ENCODE measurements at regions not wholly inside any gene's neighbourhood (a gene's known extent, or its start where the extent isn't known, plus 50 kb on each side); places are given as distances from the start of the nearest gene placed in this dataset.
A peak's percentile ranks its signal among the peaks of the same experiment; 100 is the strongest.
"Not testable (repeated sequence)": the region's sequence is repeated elsewhere in the genome, so short reads cannot be mapped to it uniquely, and the experiment has no call there.

DNA sequence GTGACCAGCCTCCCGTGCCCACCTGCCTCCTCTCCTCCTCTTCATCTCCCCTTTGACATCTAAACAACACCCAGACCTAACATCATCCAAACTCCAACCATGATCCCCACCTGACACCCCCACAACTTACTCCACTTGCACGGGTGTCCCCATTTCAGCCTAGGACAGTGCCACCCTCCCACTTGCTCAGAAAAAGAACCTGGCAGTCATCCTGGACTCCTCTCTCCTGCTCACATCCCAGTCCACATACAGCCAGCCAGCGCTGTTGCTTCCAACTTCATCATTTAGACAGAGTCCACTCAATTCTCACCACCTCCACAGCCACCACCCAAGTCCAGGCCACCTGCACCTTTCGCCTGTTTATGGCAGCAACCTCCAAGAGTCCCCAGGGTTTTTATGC is 485.7 kb downstream of the MN1 start:
- DNase-seq = no peak
- H3K36me3 ChIP-seq = no peaks in the 10 kb centered on the region
- no peak overlapping the region for H3K4me3 ChIP-seq (ENCODE audit: low read depth, low read length)
- H3K27ac ChIP-seq = no peak overlapping the region
- TF ChIP-seq CTCF (IDR thresholded peaks at IDR 0.05; ENCODE audit: low read depth, low read length) = no peak
- no peaks in the 10 kb centered on the region for H3K9me3 ChIP-seq (ENCODE audit: severe bottlenecking)
- no peaks in the 10 kb centered on the region for H3K27me3 ChIP-seq (ENCODE audit: insufficient read depth, low read depth, severe bottlenecking)

GRCh38 chr22:27317096-27317495 is 484.5 kb downstream of the MN1 start:
- peak; percentile 74 for TF ChIP-seq CTCF (IDR thresholded peaks at IDR 0.05; ENCODE audit: low read depth, low read length)

DNA sequence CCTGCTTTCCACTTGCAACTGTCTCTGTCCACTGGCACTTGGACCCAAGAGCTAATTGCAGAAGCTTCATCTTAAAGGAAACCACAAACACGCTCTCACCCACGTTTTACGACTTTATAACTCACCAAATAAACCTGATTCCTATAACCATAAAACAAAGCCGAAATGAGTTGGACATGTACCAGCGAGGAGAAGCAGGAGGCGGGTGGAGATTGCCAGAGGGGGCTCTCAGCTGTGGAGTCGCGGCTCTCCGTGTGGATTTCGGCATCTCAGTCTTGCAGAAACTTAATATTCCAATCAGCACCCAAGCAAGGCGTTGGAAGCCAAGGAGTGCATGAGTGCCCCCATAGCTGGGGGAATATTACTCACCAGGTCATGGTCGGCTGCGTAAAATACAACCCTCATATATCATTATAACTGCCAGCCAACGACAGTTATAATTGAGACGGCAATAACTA is 483.6 kb downstream of the MN1 start:
- Histone ChIP-seq H3K9me3 (ENCODE audit: severe bottlenecking) (no peaks in the 10 kb centered on the region), H3K4me3 (ENCODE audit: low read depth, low read length) (no peak overlapping the region), H3K27ac (no peak overlapping the region)

More at GRCh38 chr22:27317096-27317495, 484.5 kb downstream of the MN1 start:
- Histone ChIP-seq H3K9me3 (ENCODE audit: severe bottlenecking) (no peaks in the 10 kb centered on the region), H3K4me3 (ENCODE audit: low read depth, low read length) (no peak overlapping the region), H3K27me3 (ENCODE audit: insufficient read depth, low read depth, severe bottlenecking) (no peaks in the 10 kb centered on the region), H3K36me3 (no peaks in the 10 kb centered on the region), H3K27ac (no peak overlapping the region)
- DNase-seq = peak; percentile 33

DNA sequence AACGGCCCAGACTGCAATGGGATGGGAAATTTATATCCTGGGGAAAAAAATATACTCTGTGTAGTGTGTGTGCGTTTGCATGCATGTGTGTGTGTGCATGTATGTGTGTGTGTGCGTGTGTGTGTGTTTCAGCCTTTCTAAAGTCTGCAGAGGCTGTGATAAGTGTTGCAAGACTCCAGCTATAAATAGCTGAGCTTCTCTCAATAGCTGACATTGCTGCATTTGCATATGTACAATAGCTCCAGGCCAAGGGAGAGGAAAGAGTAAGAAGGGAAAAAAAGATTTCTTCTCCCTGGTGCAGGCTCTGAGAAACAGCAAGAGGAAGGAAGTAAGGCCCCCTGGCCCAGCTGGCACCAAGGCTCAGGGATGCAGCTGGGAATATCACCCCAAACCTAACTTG is 483.0 kb downstream of the MN1 start:
- Histone ChIP-seq H3K27ac (no peak overlapping the region), H3K9me3 (ENCODE audit: severe bottlenecking) (no peaks in the 10 kb centered on the region), H3K36me3 (no peaks in the 10 kb centered on the region), H3K4me3 (ENCODE audit: low read depth, low read length) (no peak overlapping the region), H3K27me3 (ENCODE audit: insufficient read depth, low read depth, severe bottlenecking) (no peaks in the 10 kb centered on the region)
- TF ChIP-seq CTCF (IDR thresholded peaks at IDR 0.05; ENCODE audit: low read depth, low read length) = no peak
- DNase-seq = no peak

More for the DNA sequence above, 483.6 kb downstream of the MN1 start:
- DNase-seq = no peak
- no peaks in the 10 kb centered on the region for H3K27me3 ChIP-seq (ENCODE audit: insufficient read depth, low read depth, severe bottlenecking)
- no peaks in the 10 kb centered on the region for H3K36me3 ChIP-seq
- TF ChIP-seq CTCF (IDR thresholded peaks at IDR 0.05; ENCODE audit: low read depth, low read length) = no peak

DNA sequence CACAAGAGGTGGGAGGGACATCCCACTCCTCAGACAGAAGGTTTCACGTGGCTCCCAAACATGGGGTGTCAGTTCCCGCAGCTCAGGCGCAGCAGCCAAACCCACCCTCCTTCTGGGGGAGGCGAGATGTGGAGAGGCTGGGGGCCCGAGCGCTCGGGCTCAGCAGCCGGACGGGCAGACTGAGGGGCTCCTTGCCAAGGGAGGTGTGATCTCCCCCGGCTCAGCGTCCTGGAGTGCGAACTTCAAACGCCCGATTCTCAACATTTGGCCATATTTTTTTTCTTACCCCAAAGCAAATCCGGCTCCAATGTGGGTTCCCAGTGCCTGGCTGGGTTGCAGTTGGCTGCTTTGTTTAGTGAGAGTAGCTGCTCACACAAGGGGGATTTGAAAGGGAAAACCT is 477.9 kb downstream of the MN1 start:
- no peak for TF ChIP-seq CTCF (IDR thresholded peaks at IDR 0.05; ENCODE audit: low read depth, low read length)
- Histone ChIP-seq H3K9me3 (ENCODE audit: severe bottlenecking) (no peaks in the 10 kb centered on the region), H3K36me3 (no peaks in the 10 kb centered on the region), H3K4me3 (ENCODE audit: low read depth, low read length) (no peak overlapping the region), H3K27ac (no peak overlapping the region), H3K27me3 (ENCODE audit: insufficient read depth, low read depth, severe bottlenecking) (no peaks in the 10 kb centered on the region)
- DNase-seq = no peak

DNA sequence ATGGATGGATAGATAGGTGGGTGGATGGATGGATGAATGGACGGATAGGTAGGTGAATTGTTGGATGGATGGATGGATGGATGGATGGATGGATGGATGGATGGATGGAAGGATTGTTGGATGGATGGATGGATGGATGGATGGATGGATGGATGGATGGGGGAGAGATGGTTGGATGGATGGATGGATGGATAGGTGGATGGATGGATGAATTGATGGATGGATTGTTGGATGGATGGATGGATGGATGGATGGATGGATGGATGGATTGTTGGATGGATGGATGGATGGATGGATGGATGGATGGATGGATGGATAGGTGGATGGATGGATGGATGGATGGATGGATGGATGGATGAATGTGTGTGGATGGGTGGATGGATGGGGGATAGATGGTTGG is 476.6 kb downstream of the MN1 start:
- H3K9me3 ChIP-seq (ENCODE audit: severe bottlenecking); H3K4me3 ChIP-seq (ENCODE audit: low read depth, low read length); DNase-seq; H3K27ac ChIP-seq; H3K36me3 ChIP-seq; H3K27me3 ChIP-seq (ENCODE audit: insufficient read depth, low read depth, severe bottlenecking): not testable (repeated sequence)
